GM12874 (cell line): ENCODE measurements at regions not wholly inside any gene's neighbourhood (a gene's known extent, or its start where the extent isn't known, plus 50 kb on each side); places are given as distances from the start of the nearest gene placed in this dataset.

ENCODE experiments used
- CTCF ChIP-seq: IDR thresholded peaks from 2 replicates; pipeline ENCODE4 v1.5.1; 2011; ENCODE audit warnings: low read depth, mild to moderate bottlenecking, control low read depth, low read length, moderate library complexity; ENCODE audit not compliant: insufficient read depth

- TF ChIP-seq CTCF = no peak
These were observed 131.4 kb upstream of the FOXF1 start for GRCh38 chr16:86378831-86379504.

- TF ChIP-seq CTCF = no peak
These were observed 130.9 kb upstream of the FOXF1 start for GRCh38 chr16:86379505-86379846.

DNA sequence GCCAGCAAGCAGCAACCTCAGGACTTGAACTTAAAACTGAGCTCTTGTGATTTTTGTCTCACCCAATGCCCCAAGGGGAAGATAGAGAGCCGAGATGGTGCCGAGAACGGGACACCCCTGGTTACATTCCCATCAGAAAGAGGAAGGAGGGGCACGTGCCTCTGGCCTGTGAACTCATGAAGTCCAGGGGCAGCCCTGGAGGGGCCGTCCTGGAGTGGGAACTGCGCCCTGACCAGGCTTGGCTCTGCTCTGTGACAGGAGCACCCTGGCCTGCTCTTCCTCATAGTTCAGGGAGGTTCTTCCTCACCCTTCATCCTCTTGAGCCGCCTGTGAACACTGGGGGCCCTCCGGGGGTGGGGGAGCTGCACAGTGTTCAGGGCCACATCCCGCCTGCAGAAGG is 130.3 kb upstream of the FOXF1 start:
- TF ChIP-seq CTCF = no peak

DNA sequence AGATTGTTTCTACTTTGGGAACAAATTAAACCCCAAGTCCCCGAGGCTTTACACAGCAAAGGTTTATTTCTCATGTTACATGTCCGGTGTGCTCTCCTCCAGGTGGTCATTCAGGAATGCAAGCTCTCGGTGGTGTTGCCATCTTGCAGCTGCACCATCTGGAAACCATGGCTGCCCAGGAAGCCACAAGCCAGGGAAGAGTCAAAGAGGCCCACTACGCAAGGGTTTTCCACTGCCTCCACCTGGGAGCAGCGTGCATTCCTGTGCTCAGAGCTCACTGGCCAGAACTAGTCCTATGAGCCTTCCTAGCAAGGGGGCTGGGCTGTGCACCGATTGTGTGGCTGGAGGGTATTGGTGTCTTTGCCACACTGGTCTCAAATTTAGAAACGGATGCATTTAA is 128.8 kb upstream of the FOXF1 start:
- no peak for TF ChIP-seq CTCF

GRCh38 chr16:86382067-86382773 is 128.1 kb upstream of the FOXF1 start:
- no peak for TF ChIP-seq CTCF

GRCh38 chr16:86382774-86383407 is 127.4 kb upstream of the FOXF1 start:
- no peak for TF ChIP-seq CTCF

DNA sequence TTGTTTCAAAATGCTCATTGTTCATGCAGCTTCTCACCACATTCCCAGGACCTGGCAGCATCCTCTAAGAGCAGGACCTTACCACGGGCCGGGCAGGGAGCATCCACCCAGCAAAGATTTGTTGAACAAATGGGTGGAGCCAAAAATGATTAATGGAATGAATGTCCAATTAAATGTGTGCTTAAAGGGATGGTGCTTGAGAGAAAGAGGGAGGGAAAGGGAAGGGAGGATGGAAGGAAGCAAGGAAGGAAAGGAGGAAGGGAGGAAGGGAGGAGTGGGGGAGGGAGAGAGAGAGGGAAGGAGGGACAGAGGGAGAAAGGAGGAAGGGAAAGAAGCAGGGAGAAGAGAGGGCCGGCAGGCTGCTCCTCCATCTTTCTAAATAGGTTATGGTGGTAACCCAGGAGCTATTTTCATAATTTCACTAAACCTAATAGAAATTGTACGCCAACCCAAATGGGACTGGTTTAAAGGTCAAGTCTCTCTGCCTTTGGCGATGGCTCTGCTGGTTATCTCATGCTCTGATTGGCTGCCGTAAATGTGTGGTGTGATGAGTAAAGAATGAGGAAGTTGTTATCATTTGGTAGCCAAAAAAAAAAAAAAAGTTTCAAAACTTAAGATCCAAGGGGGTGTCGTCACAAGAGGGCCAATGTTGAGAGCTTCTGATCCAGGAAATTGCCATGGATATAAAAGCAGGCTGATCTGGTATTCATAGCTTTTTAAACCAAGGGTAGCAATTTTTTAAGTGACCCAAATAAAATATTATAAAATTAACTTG is 126.7 kb upstream of the FOXF1 start:
- TF ChIP-seq CTCF = no peak
